Stimulated activated naive CD8-positive, alpha-beta T cell treated with anti-CD3 and anti-CD28 coated beads, Interleukin-15, Interleukin-2, amounts not matched to agents 100 ng/mL and 50 ng/mL, for 24 hours (primary cell): ENCODE measurements at regions not wholly inside any gene's neighbourhood (a gene's known extent, or its start where the extent isn't known, plus 50 kb on each side); places are given as distances from the start of the nearest gene placed in this dataset.

Experiments used
- H3K27ac Mint-ChIP-seq: one replicate; pipeline ENCODE4 v1.8.0; 2021; ENCODE audit warnings: mild to moderate bottlenecking, mixed read lengths
- H3K27me3 Mint-ChIP-seq: one replicate; pipeline ENCODE4 v1.8.0; 2021; ENCODE audit warnings: mixed read lengths
- H3K36me3 Mint-ChIP-seq: one replicate; pipeline ENCODE4 v1.8.0; 2021; ENCODE audit warnings: low read depth, mixed read lengths
- H3K4me1 Mint-ChIP-seq: one replicate; pipeline ENCODE4 v1.8.0; 2021; ENCODE audit warnings: low read depth, mixed read lengths
- H3K4me3 Mint-ChIP-seq: one replicate; pipeline ENCODE4 v1.8.0; 2021; ENCODE audit warnings: mild to moderate bottlenecking, mixed read lengths
- H3K9me3 Mint-ChIP-seq: one replicate; pipeline ENCODE4 v1.8.0; 2021; ENCODE audit warnings: mixed read lengths

- Mint-ChIP-seq H3K4me3 (no peak overlapping the region), H3K4me1 (no peaks in the 10 kb centered on the region), H3K9me3 (no peaks in the 10 kb centered on the region), H3K36me3 (no peaks in the 10 kb centered on the region), H3K27ac (no peak overlapping the region), H3K27me3 (no peaks in the 10 kb centered on the region)
Measured at GRCh38 chr6:40928763-40929162, 110.3 kb downstream of the UNC5CL start.

GRCh38 chr6:40928307-40928706, 110.7 kb downstream of the UNC5CL start:
- H3K27ac Mint-ChIP-seq = no peak overlapping the region
- H3K4me1 Mint-ChIP-seq = no peaks in the 10 kb centered on the region
- H3K9me3 Mint-ChIP-seq = no peaks in the 10 kb centered on the region
- H3K4me3 Mint-ChIP-seq = no peak overlapping the region
- H3K36me3 Mint-ChIP-seq = no peaks in the 10 kb centered on the region
- no peaks in the 10 kb centered on the region for H3K27me3 Mint-ChIP-seq

- Mint-ChIP-seq H3K4me1 (no peaks in the 10 kb centered on the region), H3K27me3 (no peaks in the 10 kb centered on the region), H3K27ac (no peak overlapping the region), H3K9me3 (no peaks in the 10 kb centered on the region), H3K36me3 (no peaks in the 10 kb centered on the region), H3K4me3 (no peak overlapping the region)
Measured at GRCh38 chr6:40925341-40925740, 113.7 kb downstream of the UNC5CL start.

- no peaks in the 10 kb centered on the region for H3K36me3 Mint-ChIP-seq
- H3K9me3 Mint-ChIP-seq = no peaks in the 10 kb centered on the region
- no peaks in the 10 kb centered on the region for H3K4me1 Mint-ChIP-seq
- H3K27me3 Mint-ChIP-seq = no peaks in the 10 kb centered on the region
- H3K27ac Mint-ChIP-seq = no peak overlapping the region
- H3K4me3 Mint-ChIP-seq = no peak overlapping the region
Measured at GRCh38 chr6:40924839-40925238, 114.2 kb downstream of the UNC5CL start.

GRCh38 chr6:40923880-40924279, 115.1 kb downstream of the UNC5CL start:
- Mint-ChIP-seq H3K27me3 (peaks cover 4% of the 10 kb centered on the region), H3K36me3 (no peaks in the 10 kb centered on the region), H3K4me1 (no peaks in the 10 kb centered on the region), H3K27ac (no peak overlapping the region), H3K4me3 (no peak overlapping the region), H3K9me3 (no peaks in the 10 kb centered on the region)

- H3K4me1 Mint-ChIP-seq = no peaks in the 10 kb centered on the region
- no peak overlapping the region for H3K27ac Mint-ChIP-seq
- peaks cover 5% of the 10 kb centered on the region for H3K27me3 Mint-ChIP-seq
- H3K36me3 Mint-ChIP-seq = no peaks in the 10 kb centered on the region
- H3K4me3 Mint-ChIP-seq = no peak overlapping the region
- no peaks in the 10 kb centered on the region for H3K9me3 Mint-ChIP-seq
Measured at GRCh38 chr6:40923326-40923725, 115.7 kb downstream of the UNC5CL start.

GRCh38 chr6:40922281-40922680, 116.7 kb downstream of the UNC5CL start:
- Mint-ChIP-seq H3K9me3 (no peaks in the 10 kb centered on the region), H3K4me3 (no peak overlapping the region), H3K36me3 (no peaks in the 10 kb centered on the region), H3K27me3 (peaks cover 7% of the 10 kb centered on the region), H3K4me1 (no peaks in the 10 kb centered on the region), H3K27ac (no peak overlapping the region)

- Mint-ChIP-seq H3K36me3 (no peaks in the 10 kb centered on the region), H3K9me3 (no peaks in the 10 kb centered on the region), H3K4me3 (no peak overlapping the region), H3K27me3 (peaks cover 16% of the 10 kb centered on the region), H3K4me1 (no peaks in the 10 kb centered on the region), H3K27ac (no peak overlapping the region)
Measured at GRCh38 chr6:40918040-40918651, 120.9 kb downstream of the UNC5CL start.

- Mint-ChIP-seq H3K27me3 (peaks cover 16% of the 10 kb centered on the region), H3K36me3 (no peaks in the 10 kb centered on the region), H3K4me1 (no peaks in the 10 kb centered on the region), H3K4me3 (no peak overlapping the region), H3K9me3 (no peaks in the 10 kb centered on the region), H3K27ac (no peak overlapping the region)
Measured at GRCh38 chr6:40917603-40918002, 121.4 kb downstream of the UNC5CL start.

GRCh38 chr6:40916845-40917244, 122.2 kb downstream of the UNC5CL start:
- Mint-ChIP-seq H3K9me3 (no peaks in the 10 kb centered on the region), H3K36me3 (no peaks in the 10 kb centered on the region), H3K27ac (no peak overlapping the region), H3K27me3 (peaks cover 16% of the 10 kb centered on the region), H3K4me3 (no peak overlapping the region), H3K4me1 (no peaks in the 10 kb centered on the region)

- H3K27ac Mint-ChIP-seq = no peak overlapping the region
- no peaks in the 10 kb centered on the region for H3K9me3 Mint-ChIP-seq
- H3K4me3 Mint-ChIP-seq = no peak overlapping the region
- H3K27me3 Mint-ChIP-seq = peaks cover 16% of the 10 kb centered on the region
- H3K4me1 Mint-ChIP-seq = no peaks in the 10 kb centered on the region
- H3K36me3 Mint-ChIP-seq = no peaks in the 10 kb centered on the region
Measured at GRCh38 chr6:40915165-40915564, 123.9 kb downstream of the UNC5CL start.

GRCh38 chr6:40914005-40914404, 125.0 kb downstream of the UNC5CL start:
- no peaks in the 10 kb centered on the region for H3K9me3 Mint-ChIP-seq
- no peaks in the 10 kb centered on the region for H3K4me1 Mint-ChIP-seq
- no peak overlapping the region for H3K27ac Mint-ChIP-seq
- peaks cover 12% of the 10 kb centered on the region for H3K27me3 Mint-ChIP-seq
- no peaks in the 10 kb centered on the region for H3K36me3 Mint-ChIP-seq
- H3K4me3 Mint-ChIP-seq = no peak overlapping the region

GRCh38 chr6:40912158-40912946, 126.7 kb downstream of the UNC5CL start:
- H3K36me3 Mint-ChIP-seq = no peaks in the 10 kb centered on the region
- H3K9me3 Mint-ChIP-seq = no peaks in the 10 kb centered on the region
- H3K27ac Mint-ChIP-seq = no peak overlapping the region
- no peaks in the 10 kb centered on the region for H3K4me1 Mint-ChIP-seq
- H3K4me3 Mint-ChIP-seq = no peak overlapping the region
- H3K27me3 Mint-ChIP-seq = peaks cover 20% of the 10 kb centered on the region

GRCh38 chr6:40910260-40910893, 128.6 kb downstream of the UNC5CL start:
- H3K9me3 Mint-ChIP-seq = no peaks in the 10 kb centered on the region
- H3K27me3 Mint-ChIP-seq = peaks cover 17% of the 10 kb centered on the region
- no peaks in the 10 kb centered on the region for H3K36me3 Mint-ChIP-seq
- H3K27ac Mint-ChIP-seq = no peak overlapping the region
- H3K4me1 Mint-ChIP-seq = no peaks in the 10 kb centered on the region
- no peak overlapping the region for H3K4me3 Mint-ChIP-seq

GRCh38 chr6:40909811-40910210, 129.2 kb downstream of the UNC5CL start:
- Mint-ChIP-seq H3K4me3 (no peak overlapping the region), H3K27ac (no peak overlapping the region), H3K27me3 (peaks cover 17% of the 10 kb centered on the region), H3K9me3 (no peaks in the 10 kb centered on the region), H3K36me3 (no peaks in the 10 kb centered on the region), H3K4me1 (no peaks in the 10 kb centered on the region)
